HepG2 (cell line): ENCODE measurements at regions not wholly inside any gene's neighbourhood (a gene's known extent, or its start where the extent isn't known, plus 50 kb on each side); places are given as distances from the start of the nearest gene placed in this dataset.

Experiments used
- EZH2 ChIP-seq: conservative IDR thresholded peaks from 2 replicates; pipeline ENCODE4 v1.6.1; 2012; ENCODE audit warnings: mild to moderate bottlenecking, low read depth, low read length, moderate library complexity
- MAFK ChIP-seq, 2 experiments: IDR thresholded peaks in 1 of 2; conservative IDR thresholded peaks in 1 of 2; 2 replicates each; pipeline ENCODE4 v1.6.1; 2011; ENCODE audit warnings: improper control_type of control experiment in 2 of 2, low read length in 2 of 2
- MYC ChIP-seq: sonication (generic); formaldehyde crosslinking; IDR thresholded peaks from 2 replicates; pipeline ENCODE4 v1.9.0; 2021; ENCODE audit warnings: missing genetic modification reagents, borderline replicate concordance
- NFE2L2 ChIP-seq: fragments of 150-350 bp; IDR thresholded peaks from 2 replicates; pipeline ENCODE4 v1.6.1; 2014; ENCODE audit warnings: low read length
- POLR2A ChIP-seq, 2 experiments: IDR thresholded peaks; 2 replicates each; pipeline ENCODE4 v1.6.1; 2011; ENCODE audit warnings: low read depth in 2 of 2, low read length in 2 of 2, mild to moderate bottlenecking in 1 of 2, moderate library complexity in 1 of 2; ENCODE audit not compliant: insufficient read depth in 1 of 2
- TEAD2 ChIP-seq: sonication (generic); formaldehyde crosslinking; IDR thresholded peaks from 2 replicates; pipeline ENCODE4 v1.9.0; 2021; ENCODE audit warnings: missing genetic modification reagents
- ZNF564 ChIP-seq: sonication (generic); formaldehyde crosslinking; IDR thresholded peaks from 2 replicates; pipeline ENCODE4 v1.8.1; 2023; ENCODE audit warnings: mild to moderate bottlenecking, missing genetic modification reagents
- TF ChIP-seq, protein P1 (sequence below): sonication (generic); formaldehyde crosslinking; IDR thresholded peaks from 2 replicates; pipeline ENCODE4 v1.4.0; 2020; ENCODE audit warnings: mild to moderate bottlenecking, missing genetic modification reagents
- TF ChIP-seq, protein P2 (sequence below): sonication (generic); formaldehyde crosslinking; IDR thresholded peaks from 2 replicates; pipeline ENCODE4 v1.5.0; 2020; ENCODE audit warnings: mild to moderate bottlenecking, missing genetic modification reagents, moderate library complexity
- TF ChIP-seq, protein P3 (sequence below): sonication (generic); formaldehyde crosslinking; conservative IDR thresholded peaks from 2 replicates; pipeline ENCODE4 v1.4.0; 2020; ENCODE audit warnings: missing genetic modification reagents
- TF ChIP-seq, protein P4 (sequence below): sonication (generic); formaldehyde crosslinking; IDR thresholded peaks from 2 replicates; pipeline ENCODE4 v1.4.0; 2020; ENCODE audit warnings: low read depth, mild to moderate bottlenecking, missing genetic modification reagents

DNA sequence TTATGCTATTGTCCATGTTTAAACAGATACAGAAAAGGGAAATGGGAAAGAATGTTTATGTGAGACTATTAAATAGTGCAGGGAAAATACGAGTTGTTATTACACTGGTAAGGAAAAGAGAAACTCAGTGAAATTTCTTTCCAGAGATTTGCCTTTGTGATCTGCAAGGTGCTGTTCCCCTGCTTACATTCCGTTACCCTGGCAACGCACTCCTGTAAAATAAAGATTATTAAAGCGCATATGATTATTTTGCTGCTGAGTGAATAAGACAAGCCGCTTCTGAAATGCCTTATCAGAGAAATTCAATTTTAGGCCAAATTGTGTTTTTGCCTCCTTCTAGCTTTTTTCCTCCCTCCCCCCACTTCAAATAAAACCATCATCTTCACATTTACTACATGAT lies 328.6 kb upstream of the PMFBP1 start:
- TF ChIP-seq TEAD2 (CRISPR knock-in tag) (no peak), ZNF564 (CRISPR knock-in tag) (no peak), POLR2A (IDR thresholded peaks at IDR 0.05; ENCODE audit: insufficient read depth in 1 of 2, low read depth in 2 of 2, low read length in 2 of 2) (no peak), NFE2L2 (no peak), MYC (CRISPR knock-in tag) (no peak), MAFK (conservative IDR thresholded peaks at IDR 0.05 in 1 of 2, IDR thresholded peaks at IDR 0.05 in 1 of 2; ENCODE audit: low read length in 2 of 2) (no peak), EZH2 (no peak)
- TF ChIP-seq, protein P1, sequence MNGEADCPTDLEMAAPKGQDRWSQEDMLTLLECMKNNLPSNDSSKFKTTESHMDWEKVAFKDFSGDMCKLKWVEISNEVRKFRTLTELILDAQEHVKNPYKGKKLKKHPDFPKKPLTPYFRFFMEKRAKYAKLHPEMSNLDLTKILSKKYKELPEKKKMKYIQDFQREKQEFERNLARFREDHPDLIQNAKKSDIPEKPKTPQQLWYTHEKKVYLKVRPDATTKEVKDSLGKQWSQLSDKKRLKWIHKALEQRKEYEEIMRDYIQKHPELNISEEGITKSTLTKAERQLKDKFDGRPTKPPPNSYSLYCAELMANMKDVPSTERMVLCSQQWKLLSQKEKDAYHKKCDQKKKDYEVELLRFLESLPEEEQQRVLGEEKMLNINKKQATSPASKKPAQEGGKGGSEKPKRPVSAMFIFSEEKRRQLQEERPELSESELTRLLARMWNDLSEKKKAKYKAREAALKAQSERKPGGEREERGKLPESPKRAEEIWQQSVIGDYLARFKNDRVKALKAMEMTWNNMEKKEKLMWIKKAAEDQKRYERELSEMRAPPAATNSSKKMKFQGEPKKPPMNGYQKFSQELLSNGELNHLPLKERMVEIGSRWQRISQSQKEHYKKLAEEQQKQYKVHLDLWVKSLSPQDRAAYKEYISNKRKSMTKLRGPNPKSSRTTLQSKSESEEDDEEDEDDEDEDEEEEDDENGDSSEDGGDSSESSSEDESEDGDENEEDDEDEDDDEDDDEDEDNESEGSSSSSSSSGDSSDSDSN (CRISPR knock-in tag), result no peak
- TF ChIP-seq, protein P2, sequence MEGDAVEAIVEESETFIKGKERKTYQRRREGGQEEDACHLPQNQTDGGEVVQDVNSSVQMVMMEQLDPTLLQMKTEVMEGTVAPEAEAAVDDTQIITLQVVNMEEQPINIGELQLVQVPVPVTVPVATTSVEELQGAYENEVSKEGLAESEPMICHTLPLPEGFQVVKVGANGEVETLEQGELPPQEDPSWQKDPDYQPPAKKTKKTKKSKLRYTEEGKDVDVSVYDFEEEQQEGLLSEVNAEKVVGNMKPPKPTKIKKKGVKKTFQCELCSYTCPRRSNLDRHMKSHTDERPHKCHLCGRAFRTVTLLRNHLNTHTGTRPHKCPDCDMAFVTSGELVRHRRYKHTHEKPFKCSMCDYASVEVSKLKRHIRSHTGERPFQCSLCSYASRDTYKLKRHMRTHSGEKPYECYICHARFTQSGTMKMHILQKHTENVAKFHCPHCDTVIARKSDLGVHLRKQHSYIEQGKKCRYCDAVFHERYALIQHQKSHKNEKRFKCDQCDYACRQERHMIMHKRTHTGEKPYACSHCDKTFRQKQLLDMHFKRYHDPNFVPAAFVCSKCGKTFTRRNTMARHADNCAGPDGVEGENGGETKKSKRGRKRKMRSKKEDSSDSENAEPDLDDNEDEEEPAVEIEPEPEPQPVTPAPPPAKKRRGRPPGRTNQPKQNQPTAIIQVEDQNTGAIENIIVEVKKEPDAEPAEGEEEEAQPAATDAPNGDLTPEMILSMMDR (CRISPR knock-in tag), result no peak
- TF ChIP-seq, protein P3, sequence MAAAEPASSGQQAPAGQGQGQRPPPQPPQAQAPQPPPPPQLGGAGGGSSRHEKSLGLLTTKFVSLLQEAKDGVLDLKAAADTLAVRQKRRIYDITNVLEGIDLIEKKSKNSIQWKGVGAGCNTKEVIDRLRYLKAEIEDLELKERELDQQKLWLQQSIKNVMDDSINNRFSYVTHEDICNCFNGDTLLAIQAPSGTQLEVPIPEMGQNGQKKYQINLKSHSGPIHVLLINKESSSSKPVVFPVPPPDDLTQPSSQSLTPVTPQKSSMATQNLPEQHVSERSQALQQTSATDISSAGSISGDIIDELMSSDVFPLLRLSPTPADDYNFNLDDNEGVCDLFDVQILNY (CRISPR knock-in tag), result no peak
- TF ChIP-seq, protein P4, sequence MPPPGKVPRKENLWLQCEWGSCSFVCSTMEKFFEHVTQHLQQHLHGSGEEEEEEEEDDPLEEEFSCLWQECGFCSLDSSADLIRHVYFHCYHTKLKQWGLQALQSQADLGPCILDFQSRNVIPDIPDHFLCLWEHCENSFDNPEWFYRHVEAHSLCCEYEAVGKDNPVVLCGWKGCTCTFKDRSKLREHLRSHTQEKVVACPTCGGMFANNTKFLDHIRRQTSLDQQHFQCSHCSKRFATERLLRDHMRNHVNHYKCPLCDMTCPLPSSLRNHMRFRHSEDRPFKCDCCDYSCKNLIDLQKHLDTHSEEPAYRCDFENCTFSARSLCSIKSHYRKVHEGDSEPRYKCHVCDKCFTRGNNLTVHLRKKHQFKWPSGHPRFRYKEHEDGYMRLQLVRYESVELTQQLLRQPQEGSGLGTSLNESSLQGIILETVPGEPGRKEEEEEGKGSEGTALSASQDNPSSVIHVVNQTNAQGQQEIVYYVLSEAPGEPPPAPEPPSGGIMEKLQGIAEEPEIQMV (CRISPR knock-in tag), result no peak
